ENCODE measurements at regions not wholly inside any gene's neighbourhood (a gene's known extent, or its start where the extent isn't known, plus 50 kb on each side); places are given as distances from the start of the nearest gene placed in this dataset.

DNA sequence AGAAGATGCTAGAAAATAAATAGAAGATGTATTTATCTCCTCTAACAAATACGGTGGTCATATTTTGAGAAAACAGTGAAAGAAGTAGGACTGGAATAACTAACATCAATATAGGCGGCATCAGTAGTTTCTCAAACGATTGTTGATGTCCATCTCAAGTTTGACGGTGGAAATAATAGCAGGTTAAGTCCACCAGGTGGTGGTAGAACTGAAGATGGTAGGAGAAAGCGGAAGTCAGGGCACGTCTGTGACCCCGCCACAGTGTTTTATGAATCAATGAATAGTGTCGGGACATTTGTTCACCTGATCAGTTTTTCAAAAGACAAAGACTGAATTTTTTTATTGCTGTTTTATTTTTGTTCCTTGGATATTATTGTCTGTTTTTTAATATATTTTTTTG, 706.4 kb upstream of the SLC10A2 start:
- DNase-seq = no peak

DNA sequence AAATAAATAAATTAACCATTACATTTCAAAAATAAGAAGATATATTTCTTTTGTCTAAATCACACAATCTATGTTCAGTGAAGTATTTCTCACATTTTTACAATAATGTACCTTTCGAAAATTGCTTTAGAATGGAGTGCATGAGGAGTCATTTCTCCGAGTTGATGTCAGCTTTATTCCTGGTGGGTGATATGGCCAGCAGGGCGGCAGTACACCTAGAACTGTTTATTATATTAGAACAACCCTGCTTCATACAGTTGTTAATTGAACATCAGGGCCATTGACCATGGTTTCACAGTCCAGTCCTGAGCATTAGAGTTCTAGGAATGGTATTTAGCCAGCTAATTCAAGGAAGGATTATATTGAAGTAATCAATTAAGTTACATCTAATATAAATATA, 696.3 kb upstream of the SLC10A2 start:
- DNase-seq = no peak

DNA sequence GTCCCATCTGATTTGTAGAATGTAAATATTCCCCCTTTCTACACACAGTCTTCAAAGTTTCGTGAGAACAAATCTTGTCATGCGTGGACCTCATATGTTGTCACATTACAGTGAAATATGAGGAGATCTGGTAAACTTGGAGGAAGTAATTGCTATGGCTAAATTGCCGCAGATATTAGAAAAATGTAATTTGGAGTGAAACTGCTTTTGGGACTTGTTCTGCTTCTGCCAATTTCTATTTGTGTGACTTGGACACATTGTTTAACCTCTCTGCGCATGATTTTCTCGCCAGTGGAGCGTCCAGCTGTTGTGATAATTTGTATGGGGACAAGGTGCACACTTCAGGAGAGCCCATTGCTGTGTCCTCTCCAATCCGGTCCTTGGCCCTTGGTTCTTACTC, 693.1 kb upstream of the SLC10A2 start:
- no peak for DNase-seq

DNA sequence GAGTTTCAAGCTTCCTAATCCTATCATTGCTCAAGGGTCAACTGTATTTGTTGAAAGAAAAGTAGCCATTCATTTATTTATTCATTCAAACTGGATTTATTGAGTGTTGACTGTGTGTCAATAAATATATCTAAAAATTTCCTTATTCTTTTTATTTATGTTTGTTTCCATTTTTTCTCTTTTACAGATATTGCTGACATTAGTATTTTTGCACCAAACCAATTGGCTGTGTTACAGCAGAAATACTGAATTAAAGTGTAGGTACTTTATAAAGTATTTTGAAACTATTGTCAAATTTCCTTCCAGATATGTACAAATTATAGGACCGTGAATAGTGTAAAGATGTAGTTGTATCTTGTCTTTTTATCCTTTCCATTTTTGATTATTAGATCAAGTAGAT, 692.0 kb upstream of the SLC10A2 start:
- no peak for DNase-seq

DNA sequence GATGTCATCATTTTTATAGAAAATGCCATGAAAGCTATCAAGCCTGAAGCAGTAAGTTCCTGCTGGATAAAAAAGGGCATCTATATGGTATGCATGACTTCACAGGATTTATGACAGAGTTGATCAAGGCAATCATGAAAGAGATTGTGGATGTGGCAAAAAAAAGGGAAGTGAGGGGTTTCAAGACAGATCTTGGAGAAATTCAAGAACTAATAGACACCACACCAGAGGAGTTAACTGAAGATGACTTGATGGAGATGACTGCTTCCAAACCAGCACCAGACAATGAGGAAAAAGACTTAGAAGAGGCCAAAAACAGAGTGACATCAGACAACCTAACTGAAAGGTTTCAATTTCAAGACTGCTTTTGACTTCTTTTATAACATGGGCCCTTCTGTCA, 691.1 kb upstream of the SLC10A2 start:
- DNase-seq = no peak

DNA sequence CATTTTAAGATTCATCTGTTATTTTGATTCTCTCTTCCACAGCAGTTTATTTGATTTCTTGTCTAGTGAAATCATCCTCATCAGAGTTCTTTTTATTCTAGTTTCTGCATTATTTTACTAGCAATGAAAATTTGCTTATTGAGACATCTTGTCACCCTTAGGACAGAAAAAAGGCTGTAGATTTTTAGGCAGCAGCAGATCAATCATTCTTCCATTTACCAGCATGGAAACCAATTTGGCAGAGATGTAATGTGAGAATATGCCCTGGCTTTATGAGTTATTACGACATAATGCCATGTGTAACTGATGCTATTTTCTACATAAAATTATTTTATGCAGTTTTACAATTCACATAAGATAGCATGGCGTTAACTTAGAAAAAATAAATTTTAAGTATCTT, 688.6 kb upstream of the SLC10A2 start:
- DNase-seq = no peak

DNA sequence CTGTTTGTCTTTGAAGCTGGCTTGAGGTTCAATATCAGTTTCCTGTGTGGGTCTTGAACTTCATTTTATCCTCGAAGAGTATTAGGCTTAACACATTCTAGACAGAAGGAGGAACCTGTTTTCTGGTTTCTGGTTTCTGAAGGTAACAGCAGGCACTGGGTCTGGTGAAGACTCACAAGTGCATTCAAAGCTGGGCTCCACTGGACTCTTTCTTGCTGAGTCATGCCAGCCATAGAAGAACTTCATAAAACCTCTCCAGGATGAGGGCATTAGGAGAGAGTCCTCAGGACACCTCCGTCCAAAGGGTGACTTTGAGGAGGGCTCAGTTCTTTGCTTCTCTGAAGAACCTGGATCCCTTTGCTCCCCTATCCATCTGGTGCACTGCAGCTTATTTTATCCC, 668.6 kb upstream of the SLC10A2 start:
- no peak for DNase-seq

DNA sequence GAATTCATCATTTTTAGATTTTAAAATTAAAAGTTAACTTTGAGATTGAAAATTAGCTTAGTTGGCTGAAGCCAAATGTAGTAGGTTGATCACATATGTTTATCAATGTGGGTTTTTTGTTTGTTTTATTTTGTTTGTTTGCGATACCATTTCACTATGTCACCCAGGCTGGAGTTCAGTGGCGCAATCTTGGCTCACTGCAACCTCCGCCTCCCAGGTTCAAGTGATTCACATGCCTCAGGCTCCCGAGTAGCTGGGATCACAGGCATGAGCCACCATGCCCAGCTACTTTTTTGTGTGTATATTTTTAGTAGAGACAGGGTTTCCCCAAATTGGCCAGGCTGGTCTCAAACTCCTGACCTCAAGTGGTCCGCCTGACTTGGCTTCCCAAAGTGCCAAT, 665.7 kb upstream of the SLC10A2 start:
- DNase-seq = no peak

DNA sequence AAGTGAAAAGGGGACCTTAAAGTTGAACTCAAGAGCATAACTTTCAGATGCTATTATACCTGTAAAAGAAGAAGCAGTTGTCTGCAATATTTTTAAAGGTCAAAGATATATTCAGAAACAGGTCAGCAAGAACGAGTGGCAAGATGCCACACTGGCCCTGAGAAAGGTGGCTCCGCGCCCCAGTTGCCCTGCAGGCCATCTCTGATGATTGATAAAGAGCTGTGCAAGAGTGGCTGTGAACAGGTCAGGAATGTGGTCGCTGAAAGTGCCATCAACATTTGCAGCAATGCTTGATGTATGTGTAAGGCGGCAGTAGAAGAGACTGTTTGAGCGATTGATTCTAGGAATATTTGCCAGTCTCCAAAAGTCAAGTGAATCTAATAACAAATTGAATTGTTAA, 664.2 kb upstream of the SLC10A2 start:
- DNase-seq = no peak

DNA sequence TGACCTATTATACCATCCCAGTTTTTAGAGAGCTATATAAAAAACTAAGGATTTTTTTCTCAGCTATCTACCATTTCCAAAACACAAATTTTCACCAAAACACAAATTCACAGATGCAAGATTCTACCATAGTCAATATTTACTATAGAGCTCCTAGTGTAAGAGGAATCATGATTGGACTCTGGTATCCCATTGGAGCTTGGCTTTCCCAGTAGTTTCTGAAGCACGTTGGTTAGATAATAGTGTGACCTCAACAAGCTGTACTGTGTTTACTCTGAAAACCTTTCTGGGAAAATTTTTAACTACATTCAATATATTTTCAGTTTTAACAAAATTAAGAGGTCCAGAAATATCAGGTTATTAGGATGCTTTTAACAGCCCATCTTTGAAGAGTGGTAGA, 660.6 kb upstream of the SLC10A2 start:
- DNase-seq = no peak

DNA sequence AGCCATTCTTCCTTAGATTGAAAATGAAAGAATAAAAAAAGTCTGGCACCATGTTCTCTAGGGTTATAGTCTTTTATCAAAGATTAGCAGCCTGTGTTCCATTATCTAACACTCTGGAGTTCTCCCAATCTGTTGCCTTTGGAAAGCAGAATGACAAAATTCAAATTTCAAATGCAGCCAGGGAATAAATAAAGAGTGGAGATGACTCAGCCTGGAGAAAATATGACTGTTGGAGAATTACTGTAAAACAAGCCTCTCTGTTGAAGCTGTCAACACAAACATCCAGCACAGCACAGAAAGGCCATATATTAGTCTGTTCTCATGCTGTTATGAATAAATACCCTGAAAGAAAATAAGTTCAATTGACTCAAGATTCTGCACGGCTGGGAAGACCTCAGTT, 650.5 kb upstream of the SLC10A2 start:
- DNase-seq = no peak

DNA sequence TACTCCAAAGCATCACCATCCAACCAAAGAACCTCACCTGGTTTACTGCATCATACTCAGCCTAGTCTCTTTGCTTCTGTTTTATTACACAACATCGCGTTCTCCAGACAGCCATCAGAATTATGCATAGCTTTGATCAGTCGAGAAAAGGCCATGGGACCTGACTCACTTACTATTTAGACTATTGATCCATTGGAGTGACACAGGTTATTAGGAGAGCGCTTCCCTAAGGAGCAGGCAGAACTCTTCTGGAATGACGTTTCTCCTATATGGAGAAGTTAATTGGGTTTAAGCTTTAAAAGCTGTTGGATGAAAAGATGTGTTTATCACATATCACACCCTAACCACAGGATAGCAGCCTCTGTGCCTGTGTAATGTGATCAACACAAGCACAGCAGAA, 649.1 kb upstream of the SLC10A2 start:
- DNase-seq = no peak

DNA sequence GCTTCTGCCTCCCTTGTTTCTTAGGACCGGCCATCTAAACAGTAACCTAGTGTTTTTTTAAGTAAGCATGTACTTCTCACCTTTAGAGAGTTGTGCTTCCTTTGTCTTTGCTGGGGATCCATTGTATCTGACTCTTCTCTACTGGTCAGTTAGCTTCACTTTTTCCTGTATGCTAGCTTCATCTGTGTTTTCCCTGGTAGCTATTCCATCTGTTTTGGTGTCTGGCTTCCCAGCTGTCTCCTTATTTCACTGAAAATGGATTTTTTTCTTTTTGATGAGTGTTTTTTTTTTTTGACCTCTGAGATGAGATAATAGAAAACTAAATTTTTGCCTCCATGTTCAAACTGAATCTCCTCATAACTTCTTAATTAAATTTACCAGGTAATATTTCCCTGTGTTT, 637.0 kb upstream of the SLC10A2 start:
- no peak for DNase-seq

DNA sequence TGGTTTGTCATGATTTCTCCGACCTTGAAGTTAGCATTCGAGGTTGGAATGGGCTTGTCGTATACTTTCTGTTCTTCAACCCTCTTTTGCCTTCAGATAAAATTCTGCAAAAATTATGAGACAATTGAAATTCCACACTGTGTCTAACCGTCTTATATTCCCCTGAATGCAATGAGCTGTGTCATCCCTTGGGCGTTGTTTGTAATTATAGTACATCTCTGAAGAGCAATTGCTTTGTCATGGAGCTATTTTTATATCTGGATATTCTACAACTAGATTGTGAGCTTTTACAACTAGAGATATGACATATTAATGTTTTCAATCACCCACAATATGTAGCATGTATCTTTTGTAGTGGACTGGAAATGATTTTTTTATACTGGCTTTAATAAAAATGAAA, 631.8 kb upstream of the SLC10A2 start:
- no peak for DNase-seq

DNA sequence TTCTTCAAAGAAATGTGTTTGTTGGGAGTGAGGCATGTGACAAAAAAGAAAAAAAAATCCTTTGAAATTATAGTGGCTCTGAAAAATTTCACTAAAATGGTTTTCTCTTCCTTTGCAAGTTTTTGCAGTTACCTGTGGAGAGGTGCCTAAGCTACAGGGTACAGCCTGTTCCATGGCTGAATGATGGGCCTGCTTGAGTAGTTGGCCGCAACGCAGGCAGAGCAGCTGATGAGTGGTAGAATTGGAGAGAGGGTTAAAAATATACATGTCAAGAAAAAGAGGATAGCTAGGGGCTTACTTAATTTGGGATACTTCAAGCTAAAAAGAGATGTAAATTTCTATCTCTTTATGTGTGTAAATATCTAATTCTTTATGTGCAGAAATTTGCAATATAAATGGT, 629.1 kb upstream of the SLC10A2 start:
- no peak for DNase-seq

DNA sequence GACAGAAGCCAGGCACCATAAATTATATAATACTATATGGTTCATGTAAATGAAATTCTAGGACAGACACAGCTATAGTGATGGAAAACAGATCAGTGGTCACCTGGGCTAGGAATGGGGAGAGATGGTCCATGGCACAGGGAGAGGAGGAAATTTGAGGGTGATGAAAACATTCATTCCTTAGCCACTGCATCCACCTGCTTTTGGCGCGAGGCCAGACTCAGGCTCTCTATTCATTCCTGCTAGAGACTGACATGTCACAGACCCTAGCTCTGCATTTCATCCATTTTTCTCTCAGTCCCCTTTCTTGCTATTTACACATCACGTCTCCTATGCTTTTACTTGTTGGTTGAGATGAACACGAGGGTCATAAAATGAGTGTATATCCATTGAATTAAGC, 628.3 kb upstream of the SLC10A2 start:
- DNase-seq = no peak

DNA sequence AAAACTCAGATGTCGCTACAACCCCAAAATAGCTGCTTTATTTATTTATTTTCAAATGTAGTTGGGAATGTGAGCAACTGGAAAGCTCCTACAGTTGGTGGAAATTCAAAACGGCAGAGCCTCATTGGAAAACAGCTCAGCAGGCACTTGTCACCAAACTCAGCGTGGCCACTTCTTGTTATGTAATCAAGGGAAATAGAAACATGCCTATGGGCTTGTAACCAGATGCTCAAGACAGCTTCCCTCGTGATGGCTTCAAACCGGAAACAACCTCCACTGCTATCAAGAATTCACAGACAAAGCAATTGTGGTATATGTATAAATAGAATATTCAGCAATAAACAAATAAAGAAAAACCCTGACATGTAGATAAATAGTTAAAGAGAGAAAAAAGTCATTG, 627.8 kb upstream of the SLC10A2 start:
- no peak for DNase-seq

DNA sequence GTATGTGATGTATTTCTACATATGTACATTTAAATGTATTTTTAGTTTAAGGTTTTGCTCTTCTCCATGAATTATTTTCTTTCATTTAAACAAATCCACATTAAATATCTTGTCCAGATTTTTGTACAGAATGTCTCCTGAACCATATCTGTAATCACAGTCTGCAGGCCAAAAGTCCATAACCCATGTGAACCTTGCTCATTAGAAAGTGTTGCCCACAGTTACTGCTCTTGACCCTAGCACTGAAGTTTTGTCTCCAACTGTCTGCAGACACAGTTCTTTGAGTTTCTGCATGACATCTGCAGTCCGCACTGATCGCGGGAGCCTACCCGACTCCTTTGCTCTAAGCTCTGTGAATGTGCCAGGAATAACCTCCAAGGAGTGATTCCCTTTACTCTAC, 626.2 kb upstream of the SLC10A2 start:
- DNase-seq = no peak

DNA sequence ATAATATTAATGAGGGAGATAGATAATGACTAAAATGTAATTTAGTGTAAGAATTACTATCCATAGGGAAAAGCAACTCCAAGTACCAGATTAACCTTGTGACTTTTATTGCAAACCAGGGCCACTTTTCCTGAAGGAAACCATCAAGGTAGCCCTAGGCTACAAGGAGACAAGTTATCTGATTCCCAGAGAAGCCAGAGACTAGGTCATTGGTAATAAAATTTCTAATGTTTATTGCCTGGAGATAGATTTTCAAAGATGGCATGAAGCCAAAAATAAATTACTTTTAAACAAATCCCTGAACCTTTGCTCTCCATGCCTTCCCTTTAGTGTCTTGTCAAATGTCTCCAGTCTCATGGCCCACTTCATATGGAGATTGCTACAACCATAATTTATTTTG, 610.1 kb upstream of the SLC10A2 start:
- DNase-seq = no peak

DNA sequence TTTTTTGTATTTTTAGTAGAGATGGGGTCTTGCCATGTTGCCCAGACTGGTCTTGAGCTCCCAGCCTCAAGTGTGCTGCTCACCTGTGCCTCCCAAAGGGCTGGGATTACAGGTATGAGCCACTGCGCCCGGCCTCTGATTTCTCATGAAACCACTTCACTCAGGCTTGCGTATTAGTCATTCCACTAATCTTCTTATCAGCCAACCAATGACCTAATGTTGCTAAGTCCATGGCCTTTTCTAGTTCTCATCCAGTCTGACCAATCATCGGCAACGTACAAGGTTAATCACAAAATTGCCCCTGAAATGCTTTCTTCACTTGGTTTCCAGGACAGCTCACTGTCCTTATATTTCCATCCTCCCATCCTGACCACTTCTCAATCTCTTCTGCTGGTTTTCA, 605.3 kb upstream of the SLC10A2 start:
- no peak for DNase-seq

DNA sequence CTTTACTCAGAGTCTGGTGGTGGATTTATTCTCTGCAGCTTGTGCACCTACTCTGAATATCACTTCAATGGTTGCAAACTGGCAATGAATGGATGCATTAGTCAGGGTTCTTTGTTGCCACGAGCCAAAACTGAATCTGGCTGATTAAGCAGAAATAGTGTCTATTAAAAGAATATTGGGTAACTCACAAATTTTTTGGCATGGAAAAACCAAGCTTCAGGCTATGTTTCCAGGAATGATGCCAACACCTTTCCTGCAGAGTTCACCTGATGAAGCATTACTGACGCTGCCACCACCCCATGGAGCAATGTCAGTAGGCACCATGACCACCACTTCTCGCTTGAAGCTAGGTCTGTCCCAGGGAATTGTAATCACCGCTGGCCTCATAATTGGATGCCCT, 597.8 kb upstream of the SLC10A2 start:
- DNase-seq = no peak

DNA sequence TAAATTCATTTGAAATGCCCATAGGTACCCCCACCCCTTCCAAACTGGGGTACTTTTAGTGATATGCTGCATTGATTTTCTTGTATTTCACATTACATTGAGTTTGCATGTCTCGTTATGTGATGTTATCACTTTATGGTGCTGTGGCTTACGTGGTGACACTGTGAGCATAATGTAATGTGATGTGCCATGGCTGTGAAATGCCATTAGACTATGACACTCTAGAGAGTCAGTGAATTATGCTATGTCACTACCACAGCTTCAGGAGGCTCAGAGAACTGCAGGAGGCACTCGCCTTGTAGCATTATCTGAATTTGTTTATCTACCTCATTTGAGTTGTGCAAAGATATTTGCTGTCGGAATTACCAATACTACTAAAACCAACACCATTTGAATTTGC, 590.1 kb upstream of the SLC10A2 start:
- no peak for DNase-seq

DNA sequence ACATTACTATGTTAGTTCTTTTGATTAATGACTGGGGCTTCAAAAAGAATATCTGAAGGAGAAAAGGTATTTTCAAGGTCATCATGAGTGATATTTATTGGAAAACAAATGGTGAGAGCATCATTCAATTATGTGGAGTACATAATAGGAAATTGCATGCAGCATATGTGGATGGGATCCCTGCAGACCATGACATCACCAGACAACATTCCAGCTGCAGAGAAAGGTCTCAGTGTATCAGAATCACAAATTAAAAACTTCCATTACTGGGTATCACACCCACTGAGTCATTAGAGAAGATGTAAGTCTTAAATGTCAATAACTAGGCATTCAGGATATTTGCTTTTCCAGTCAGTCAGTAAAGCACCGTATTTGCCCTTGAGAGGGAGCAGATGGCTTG, 574.4 kb upstream of the SLC10A2 start:
- no peak for DNase-seq

DNA sequence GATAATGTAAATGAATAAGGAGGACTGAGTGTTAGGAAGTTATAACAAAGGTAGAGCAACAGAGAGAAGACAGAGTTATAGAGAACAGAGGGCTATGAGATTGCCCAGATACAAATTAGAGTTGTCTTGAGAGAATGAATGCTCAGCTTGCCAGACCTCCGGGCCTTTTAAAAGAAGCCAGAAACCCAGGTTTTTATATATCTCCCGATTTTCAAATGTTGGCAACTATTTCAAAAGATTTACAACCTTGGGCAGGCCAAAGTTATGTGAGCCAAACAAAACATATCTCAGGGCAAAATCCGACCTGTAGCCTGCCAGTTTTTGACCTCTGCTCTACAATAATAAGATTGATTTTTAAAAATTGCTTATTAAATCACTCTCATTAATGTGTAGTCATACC, 573.1 kb upstream of the SLC10A2 start:
- DNase-seq = no peak

DNA sequence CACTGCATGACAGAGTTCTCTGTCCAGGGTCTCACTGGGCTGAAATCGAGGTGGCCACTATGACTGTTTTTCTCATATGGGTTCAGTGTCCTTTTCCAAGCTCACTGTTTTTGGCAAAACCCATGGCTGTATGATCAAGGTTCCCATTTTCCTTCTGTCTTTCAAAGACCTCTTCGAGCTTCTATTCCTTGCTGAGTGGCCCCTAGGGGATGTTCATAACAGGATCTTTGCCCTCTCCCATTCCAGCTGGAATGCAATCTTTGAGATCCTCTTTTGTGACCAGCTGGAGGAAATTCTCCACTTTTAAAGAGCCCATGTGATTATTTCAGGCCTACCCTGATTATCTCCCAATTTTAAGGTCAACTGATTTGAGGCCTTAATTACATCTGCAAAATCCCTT, 572.5 kb upstream of the SLC10A2 start:
- DNase-seq = no peak

DNA sequence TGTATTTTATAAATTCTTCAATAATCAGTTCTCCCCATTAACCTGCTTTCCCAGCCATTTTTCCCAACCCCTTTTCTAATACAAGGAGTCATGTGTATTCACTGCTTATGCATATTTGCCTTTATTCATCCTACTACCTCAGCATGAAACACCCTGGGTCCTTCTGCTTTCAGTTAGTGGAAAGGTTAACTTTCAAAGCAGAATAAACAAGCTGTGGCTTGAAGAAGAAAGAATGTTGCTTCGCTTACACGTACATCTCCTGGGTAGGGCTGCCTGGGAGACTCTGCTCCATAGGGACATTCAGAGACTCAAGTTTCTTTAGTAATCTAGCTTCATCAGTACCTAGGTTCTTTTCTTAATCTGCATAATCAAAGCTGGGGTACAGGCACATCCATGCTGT, 567.8 kb upstream of the SLC10A2 start:
- no peak for DNase-seq

DNA sequence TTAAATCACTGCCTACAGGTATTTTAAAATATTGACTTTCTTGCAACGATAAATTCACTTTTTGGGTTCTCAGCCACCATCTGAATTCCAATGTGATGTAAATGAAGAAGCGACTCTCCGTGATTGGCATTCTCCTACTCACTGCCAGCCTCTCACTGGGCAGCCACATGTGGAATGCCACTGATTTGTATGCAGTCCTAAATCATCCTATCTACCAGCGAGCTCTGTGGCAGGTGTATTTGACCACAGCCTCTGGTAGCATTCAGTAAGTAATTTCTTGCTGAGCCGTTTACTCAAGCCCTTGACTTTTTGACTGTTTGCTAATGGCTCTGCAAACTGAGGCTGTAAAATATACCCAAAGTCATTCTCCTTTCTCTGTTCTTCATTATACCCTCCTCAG, 559.0 kb upstream of the SLC10A2 start:
- DNase-seq = no peak

Measured in activated naive CD4-positive, alpha-beta T cell treated with anti-CD3 and anti-CD28 coated beads, Interleukin-2, amount 50 U/mL, for 16 hours (primary cell).